ENCODE measurements at regions not wholly inside any gene's neighbourhood (a gene's known extent, or its start where the extent isn't known, plus 50 kb on each side); places are given as distances from the start of the nearest gene placed in this dataset.
"Not testable (repeated sequence)": the region's sequence is repeated elsewhere in the genome, so short reads cannot be mapped to it uniquely, and the experiment has no call there.

DNA sequence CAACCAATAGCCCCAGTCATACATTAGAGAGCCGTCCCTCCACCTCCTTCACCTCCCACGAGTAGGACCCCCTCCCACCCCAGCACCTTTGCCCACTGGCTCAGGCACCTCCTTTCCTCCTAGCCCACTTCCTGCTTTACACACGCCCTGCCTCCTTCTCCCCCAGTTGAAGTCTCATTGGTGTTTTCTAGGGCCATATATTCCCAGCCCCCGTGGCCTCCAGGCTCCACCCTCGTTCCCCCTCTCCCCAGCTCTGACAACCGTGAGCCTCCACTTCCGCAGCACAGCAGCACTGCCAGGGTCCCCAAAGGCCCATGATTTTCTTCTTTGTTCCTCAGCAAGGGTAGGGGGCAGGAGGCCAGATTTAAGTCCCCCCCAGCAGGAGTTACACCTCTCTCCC, 340.3 kb upstream of the TNRC6C start:
- H3K27me3 ChIP-seq: no peaks in the 10 kb centered on the region
- TF ChIP-seq, protein P1, sequence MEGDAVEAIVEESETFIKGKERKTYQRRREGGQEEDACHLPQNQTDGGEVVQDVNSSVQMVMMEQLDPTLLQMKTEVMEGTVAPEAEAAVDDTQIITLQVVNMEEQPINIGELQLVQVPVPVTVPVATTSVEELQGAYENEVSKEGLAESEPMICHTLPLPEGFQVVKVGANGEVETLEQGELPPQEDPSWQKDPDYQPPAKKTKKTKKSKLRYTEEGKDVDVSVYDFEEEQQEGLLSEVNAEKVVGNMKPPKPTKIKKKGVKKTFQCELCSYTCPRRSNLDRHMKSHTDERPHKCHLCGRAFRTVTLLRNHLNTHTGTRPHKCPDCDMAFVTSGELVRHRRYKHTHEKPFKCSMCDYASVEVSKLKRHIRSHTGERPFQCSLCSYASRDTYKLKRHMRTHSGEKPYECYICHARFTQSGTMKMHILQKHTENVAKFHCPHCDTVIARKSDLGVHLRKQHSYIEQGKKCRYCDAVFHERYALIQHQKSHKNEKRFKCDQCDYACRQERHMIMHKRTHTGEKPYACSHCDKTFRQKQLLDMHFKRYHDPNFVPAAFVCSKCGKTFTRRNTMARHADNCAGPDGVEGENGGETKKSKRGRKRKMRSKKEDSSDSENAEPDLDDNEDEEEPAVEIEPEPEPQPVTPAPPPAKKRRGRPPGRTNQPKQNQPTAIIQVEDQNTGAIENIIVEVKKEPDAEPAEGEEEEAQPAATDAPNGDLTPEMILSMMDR (IDR thresholded peaks at IDR 0.05): no peak
- TF ChIP-seq POLR2A (IDR thresholded peaks at IDR 0.05; ENCODE audit: low read depth) (no peak), EP300 (IDR thresholded peaks at IDR 0.05) (no peak), POLR2AphosphoS5 (IDR thresholded peaks at IDR 0.05) (no peak)
- no peaks in the 10 kb centered on the region for H3K9me3 ChIP-seq
- H3K4me3 ChIP-seq: no peak overlapping the region
- no peak overlapping the region for H3K27ac ChIP-seq (replicated peaks in 1 of 4)
- H3K4me1 ChIP-seq: peaks cover 11 to 31% (median 23%) of the 10 kb centered on the region in 4 donors
- H3K36me3 ChIP-seq: no peaks in the 10 kb centered on the region
- WGBS: 80% methylated on average over 7 of the region's 7 CpGs
- no peak for DNase-seq (ENCODE audit: extremely low spot score)
- intact Hi-C loops (cut with DNase I): no loop called here

DNA sequence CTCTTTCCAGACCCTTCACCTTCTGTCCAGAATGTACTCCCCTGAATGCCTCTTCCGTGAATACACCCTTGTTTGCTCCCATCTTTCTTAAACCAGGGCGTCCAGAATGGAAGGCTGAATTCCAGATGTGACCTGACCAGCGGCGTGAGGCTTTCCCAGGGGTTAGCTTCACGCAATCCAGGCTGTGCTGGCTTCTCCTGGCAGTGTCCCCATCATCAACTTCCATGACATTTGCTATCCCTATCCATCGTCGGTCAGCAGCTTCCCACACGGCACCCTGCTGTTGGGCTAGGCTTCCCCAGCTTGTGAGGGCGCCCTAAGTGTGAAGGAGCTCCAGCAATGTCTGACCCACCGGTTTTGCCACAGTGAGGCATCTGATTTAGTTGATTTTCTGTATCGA, 339.8 kb upstream of the TNRC6C start:
- TF ChIP-seq, protein P1 (IDR thresholded peaks at IDR 0.05): no peak
- TF ChIP-seq POLR2A (IDR thresholded peaks at IDR 0.05; ENCODE audit: low read depth) (no peak), EP300 (IDR thresholded peaks at IDR 0.05) (no peak), POLR2AphosphoS5 (IDR thresholded peaks at IDR 0.05) (no peak)

DNA sequence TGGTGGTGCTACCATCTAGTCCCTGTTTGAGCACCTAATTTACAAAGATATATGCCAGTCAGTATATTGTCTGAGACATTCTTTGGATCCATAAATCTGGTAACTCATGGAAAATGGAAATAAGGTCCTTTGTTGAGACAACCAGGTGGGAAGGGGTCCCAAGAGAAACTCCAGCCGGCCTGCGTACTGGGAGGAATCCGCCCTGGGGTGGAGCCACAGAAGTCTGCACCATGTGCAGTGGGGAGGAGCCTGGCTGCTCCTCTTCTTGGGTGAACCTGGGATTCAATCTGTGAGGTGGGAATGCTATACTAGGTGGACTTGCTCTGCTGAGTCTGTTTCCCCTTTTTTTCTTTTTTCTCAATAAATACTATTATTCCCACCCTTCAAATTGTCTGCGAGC, 339.2 kb upstream of the TNRC6C start:
- Histone ChIP-seq H3K9me3 (no peaks in the 10 kb centered on the region), H3K36me3 (no peaks in the 10 kb centered on the region), H3K27ac (replicated peaks in 1 of 4) (peak overlapping the region in 1 of 4 donors; percentile 38), H3K27me3 (no peaks in the 10 kb centered on the region), H3K4me3 (no peak overlapping the region), H3K4me1 (peaks cover 11 to 30% (median 23%) of the 10 kb centered on the region in 4 donors)
- WGBS: 92% methylated on average over 4 of the region's 4 CpGs
- no peak for DNase-seq (ENCODE audit: extremely low spot score)
- intact Hi-C loops (cut with DNase I): no loop called here
- TF ChIP-seq, protein P1 (IDR thresholded peaks at IDR 0.05): no peak
- no peak for TF ChIP-seq EP300 (IDR thresholded peaks at IDR 0.05)
- TF ChIP-seq POLR2A (IDR thresholded peaks at IDR 0.05; ENCODE audit: low read depth): no peak
- TF ChIP-seq POLR2AphosphoS5 (IDR thresholded peaks at IDR 0.05): no peak

More for the DNA sequence above, 339.8 kb upstream of the TNRC6C start:
- intact Hi-C loops (cut with DNase I): no loop called here
- Histone ChIP-seq H3K27me3 (no peaks in the 10 kb centered on the region), H3K4me1 (peaks cover 11 to 31% (median 23%) of the 10 kb centered on the region in 4 donors), H3K9me3 (no peaks in the 10 kb centered on the region), H3K4me3 (no peak overlapping the region), H3K27ac (replicated peaks in 1 of 4) (no peak overlapping the region), H3K36me3 (no peaks in the 10 kb centered on the region)
- no peak for DNase-seq (ENCODE audit: extremely low spot score)
- WGBS: 92% methylated on average over 11 of the region's 11 CpGs

DNA sequence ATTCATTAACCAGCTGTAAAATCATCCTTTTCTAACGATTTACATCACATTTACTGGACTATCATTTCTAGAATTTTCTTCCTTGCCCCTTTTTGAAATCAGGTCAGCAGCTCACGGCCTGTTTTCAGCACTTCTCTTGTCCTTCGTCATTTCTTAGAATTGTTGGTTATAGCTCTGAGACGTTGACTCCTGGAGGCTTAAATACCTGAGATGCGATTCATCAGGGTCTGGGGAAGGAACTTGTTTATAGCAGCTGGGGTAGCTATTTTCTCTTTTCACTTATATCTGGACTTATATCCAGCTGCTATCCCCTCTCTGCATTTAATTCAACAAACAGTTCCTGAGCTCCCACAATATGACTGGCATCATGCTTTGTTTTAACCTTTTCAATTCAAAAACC, 338.7 kb upstream of the TNRC6C start:
- TF ChIP-seq POLR2AphosphoS5 (IDR thresholded peaks at IDR 0.05) (no peak), POLR2A (IDR thresholded peaks at IDR 0.05; ENCODE audit: low read depth) (no peak), EP300 (IDR thresholded peaks at IDR 0.05) (no peak)
- TF ChIP-seq, protein P1 (IDR thresholded peaks at IDR 0.05): no peak
- intact Hi-C loops (cut with DNase I): loop anchor here (5.0 kb wide), 1 partner anchor 57 kb away; no protein-coding TSS in a partner anchor
- Histone ChIP-seq H3K9me3 (no peaks in the 10 kb centered on the region), H3K4me3 (no peak overlapping the region), H3K4me1 (peaks cover 11 to 25% (median 18%) of the 10 kb centered on the region in 4 donors), H3K27ac (replicated peaks in 1 of 4) (peak overlapping the region in 1 of 4 donors; percentile 38), H3K36me3 (no peaks in the 10 kb centered on the region), H3K27me3 (no peaks in the 10 kb centered on the region)
- no peak for DNase-seq (ENCODE audit: extremely low spot score)
- WGBS: 70% methylated on average over 5 of the region's 5 CpGs

DNA sequence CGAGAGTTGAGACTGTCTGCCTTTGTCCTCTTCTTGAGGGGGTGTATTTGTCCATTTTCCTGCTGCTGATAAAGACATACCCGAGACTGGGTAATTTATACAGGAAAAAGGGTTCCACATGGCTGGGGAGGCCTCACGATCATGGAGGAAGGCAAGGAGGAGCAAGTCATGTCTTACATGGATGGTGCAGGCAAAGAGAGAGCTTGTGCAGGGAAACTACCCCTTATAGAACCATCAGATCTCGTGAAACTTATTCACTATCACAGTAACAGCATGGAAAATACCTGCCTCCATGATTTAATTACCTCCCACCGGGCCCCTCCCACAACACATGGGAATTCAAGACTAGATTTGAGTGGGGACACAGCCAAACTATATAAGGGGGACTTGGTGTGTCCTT, 338.2 kb upstream of the TNRC6C start:
- no peak for TF ChIP-seq POLR2AphosphoS5 (IDR thresholded peaks at IDR 0.05)
- no peak for TF ChIP-seq POLR2A (IDR thresholded peaks at IDR 0.05; ENCODE audit: low read depth)
- TF ChIP-seq, protein P1 (IDR thresholded peaks at IDR 0.05): no peak
- TF ChIP-seq EP300 (IDR thresholded peaks at IDR 0.05): no peak
- H3K27ac ChIP-seq (replicated peaks in 1 of 4): peak overlapping the region in 1 of 4 donors; percentile 38
- no peaks in the 10 kb centered on the region for H3K36me3 ChIP-seq
- no peak for DNase-seq (ENCODE audit: extremely low spot score)
- intact Hi-C loops (cut with DNase I): loop anchor here (5.0 kb wide), 1 partner anchor 57 kb away; no protein-coding TSS in a partner anchor
- H3K27me3 ChIP-seq: no peaks in the 10 kb centered on the region
- peaks cover 10 to 20% (median 14%) of the 10 kb centered on the region in 4 donors for H3K4me1 ChIP-seq
- H3K4me3 ChIP-seq: no peak overlapping the region
- H3K9me3 ChIP-seq: no peaks in the 10 kb centered on the region
- WGBS: 80% methylated on average over 5 of the region's 5 CpGs

DNA sequence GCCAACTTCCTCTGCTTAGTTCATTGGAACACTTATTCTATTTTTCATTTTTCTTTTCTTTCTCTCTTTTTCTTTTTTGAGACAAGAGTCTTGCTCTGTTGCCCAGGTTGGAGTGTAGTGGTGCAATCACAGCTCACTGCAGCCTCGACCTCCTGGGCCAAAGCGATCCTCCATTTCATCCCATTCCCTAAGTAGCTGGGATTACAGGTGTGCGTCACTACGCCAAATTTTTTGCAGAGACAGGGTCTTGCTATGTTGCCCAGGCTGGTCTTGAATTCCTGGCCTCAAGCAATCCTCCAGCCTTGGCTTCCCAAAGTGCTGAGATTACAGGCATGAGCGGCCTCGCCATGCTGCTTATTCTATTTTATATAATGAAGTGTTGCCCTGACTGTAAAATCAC, 336.4 kb upstream of the TNRC6C start:
- H3K4me3 ChIP-seq; H3K27ac ChIP-seq (replicated peaks in 1 of 4); H3K36me3 ChIP-seq; H3K9me3 ChIP-seq; DNase-seq (ENCODE audit: extremely low spot score); H3K27me3 ChIP-seq; H3K4me1 ChIP-seq: not testable (repeated sequence)
- intact Hi-C loops (cut with DNase I): loop anchor here (5.0 kb wide), 1 partner anchor 55 kb away; no protein-coding TSS in a partner anchor
- 93% methylated on average over 6 of the region's 6 CpGs for WGBS
